NCI-H1694 treated with DMSO at 0.1 percent for 48 hours (cell line): ENCODE measurements at regions not wholly inside any gene's neighbourhood (a gene's known extent, or its start where the extent isn't known, plus 50 kb on each side); places are given as distances from the start of the nearest gene placed in this dataset.

Source experiments
- DNase-seq: peaks from one replicate; lab custom pipeline; 2025; lab: John Stamatoyannopoulos, UW

DNA sequence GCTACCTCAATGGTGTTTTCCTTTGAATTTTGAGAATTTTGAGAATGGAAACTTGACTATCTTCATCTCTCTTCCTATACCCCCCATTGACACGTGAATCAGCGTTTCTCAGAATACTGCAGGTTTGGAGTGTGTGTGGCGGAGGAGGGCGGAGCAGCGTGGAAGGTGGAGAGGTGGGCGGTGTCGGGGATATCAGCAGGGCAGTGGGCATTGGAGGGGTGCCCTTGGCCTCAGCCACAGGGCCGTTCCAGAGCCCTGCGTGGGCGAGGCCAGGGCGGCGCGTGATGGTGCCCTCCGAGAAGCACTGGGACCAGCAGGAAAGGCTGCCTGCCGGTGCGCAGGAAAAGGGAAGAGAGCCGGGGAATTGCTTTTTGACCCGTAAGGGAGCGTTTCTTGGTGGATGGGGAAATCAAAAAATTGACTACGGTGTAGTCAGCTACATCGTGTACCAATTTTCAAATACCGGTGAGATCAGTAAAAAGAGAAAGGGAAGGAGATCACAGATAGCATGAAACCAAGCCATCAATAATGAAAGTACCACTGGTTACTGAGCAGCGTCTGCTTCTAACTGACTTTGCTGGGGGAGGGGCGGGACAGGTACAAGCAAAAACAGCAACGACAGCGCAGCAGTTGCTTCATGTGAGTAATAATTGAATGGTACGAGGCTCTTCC is 82.7 kb upstream of the DUSP22 start:
- DNase-seq, result no peak

DNA sequence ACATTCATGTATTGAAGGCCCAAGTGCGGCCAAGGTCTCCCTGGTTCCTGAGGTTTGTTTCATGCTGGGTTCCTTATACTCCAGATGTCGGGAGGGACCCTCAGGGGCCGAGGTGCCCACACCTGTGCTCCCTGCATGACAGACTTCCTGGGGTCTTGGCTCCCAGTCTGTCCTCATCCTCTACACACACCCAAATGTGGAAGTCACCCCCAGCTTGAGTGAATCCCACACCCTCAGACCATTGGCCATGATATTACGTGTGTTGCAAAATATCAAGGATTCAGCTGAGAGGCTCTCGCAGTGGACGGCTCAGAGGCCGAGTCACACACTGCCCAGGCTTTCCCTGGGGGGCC is 82.2 kb upstream of the DUSP22 start:
- DNase-seq, result no peak

DNA sequence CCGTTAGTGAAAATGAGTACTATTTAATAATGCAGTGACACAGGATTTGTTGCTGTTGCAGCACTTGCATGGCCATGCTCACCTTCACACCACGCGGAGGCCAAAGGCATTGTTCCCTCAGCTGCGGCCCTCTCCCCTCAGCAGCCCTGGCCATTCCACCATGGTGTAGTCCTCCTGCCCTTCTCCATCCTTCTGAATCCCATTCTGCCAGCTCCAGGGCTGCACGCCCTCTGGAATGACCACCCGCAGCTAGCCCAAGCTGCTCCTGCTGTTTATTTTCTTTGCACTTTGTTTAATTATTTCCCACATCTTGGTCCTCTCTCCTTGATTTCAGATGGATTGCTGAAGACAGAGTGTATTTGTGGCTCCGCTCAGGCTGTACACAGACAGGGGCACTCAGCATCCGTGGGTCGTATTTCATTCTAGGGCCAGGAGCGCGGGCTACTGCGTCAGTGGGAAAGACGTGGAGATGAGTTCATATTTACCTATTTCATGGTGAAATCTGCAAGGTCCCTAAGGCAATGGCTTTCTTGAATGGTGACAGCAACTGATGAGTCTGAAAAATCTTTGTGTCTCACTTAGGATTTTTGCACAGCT is 81.4 kb upstream of the DUSP22 start:
- no peak for DNase-seq

DNA sequence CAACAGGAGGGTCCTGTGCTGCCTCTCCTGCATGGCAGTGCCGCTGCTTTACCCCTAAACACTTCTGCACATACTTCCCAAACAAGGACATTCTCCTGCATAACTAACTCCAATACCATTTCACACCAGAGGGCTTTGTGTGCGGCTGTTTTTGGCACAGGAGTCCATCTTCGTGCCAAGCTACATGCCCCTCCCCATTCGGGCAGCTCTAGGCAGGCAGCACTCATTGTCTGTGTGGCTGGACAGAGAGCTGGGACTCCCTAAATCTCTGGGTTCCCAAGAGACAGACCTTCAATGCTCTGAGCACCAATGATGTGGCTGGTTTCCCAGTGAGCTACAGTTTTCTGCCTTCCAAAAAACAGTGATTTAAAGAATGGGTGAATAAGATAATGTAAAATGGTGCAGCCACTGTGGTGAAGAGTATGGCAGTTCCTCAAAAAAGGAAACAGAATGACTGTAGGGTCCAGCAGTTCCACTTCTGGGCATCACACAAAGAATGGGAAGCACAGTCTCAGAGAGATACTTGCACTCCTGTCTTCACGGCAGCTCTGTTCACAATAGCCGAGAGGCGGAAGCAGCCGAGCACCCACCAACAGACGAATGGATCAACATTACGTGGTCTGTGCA is 80.3 kb upstream of the DUSP22 start:
- no peak for DNase-seq

DNA sequence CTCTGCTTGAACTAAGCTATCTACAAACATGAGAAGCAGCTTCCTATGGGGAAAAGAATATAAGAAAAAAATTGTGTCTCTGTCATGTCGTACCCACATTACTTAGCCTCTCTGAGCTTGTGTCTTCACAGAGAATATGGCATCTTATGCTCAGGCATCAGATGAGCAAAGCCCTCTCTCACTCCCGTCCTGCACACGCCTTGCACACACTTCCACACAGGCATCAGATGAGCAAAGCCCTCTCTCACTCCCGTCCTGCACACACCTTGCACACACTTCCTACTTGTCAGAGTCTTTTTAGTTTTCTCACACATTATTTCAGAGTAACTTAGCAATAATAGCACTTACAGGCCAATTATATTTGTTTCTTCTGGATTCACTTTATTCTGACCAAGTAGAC is 79.0 kb upstream of the DUSP22 start:
- no peak for DNase-seq

DNA sequence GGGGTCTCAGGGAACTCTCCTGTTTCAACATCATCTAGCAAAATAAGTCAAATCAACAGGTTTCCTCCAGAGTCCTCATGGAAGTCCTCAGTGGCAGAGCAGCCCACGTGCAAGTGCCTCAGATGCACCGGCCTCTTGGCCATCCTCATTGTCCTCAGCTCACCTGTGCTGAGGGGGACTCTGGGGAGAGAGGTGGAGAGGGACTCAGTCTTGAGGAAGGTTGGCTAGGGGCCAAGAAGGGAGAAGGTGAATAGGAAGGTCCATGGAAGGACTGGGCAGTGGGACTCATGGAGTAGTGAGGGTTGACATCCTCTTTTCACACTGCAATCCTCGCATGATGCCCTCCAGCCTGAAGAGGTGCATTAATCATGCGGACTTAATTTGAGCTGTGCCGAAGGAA is 77.9 kb upstream of the DUSP22 start:
- DNase-seq, result no peak

DNA sequence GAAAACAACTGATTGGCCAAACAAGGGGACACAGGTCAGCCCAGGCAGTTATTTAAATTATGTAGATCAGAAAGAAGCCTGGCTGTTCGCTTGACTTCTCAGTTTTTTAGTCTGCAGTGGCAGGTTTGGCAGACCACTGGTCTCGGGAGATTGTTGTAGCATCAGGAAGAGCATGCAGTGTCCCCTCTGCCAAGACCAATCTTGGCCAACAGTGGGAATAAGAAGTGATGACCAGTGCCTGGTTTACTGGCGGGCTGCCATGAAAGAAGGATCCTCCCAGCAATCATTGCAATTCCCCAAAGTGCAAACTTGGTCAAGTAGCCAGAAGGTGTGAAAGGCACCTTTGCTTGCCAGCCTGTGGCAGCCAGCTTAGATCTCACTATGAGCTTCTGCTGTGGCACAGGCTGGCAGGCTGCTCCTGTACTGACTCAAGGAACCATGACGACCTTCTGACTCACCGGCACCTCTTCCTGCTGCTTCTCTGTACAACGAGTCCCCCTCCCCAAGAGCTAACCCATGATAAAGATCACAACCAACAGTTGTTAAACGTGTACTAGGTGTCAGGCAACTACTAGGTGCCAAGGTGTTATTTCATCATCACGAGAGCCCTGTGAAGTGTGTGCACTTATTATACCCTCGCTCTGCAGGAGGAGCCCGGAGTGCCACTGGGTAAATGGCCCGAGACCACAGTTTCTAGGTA is 76.8 kb upstream of the DUSP22 start:
- no peak for DNase-seq

DNA sequence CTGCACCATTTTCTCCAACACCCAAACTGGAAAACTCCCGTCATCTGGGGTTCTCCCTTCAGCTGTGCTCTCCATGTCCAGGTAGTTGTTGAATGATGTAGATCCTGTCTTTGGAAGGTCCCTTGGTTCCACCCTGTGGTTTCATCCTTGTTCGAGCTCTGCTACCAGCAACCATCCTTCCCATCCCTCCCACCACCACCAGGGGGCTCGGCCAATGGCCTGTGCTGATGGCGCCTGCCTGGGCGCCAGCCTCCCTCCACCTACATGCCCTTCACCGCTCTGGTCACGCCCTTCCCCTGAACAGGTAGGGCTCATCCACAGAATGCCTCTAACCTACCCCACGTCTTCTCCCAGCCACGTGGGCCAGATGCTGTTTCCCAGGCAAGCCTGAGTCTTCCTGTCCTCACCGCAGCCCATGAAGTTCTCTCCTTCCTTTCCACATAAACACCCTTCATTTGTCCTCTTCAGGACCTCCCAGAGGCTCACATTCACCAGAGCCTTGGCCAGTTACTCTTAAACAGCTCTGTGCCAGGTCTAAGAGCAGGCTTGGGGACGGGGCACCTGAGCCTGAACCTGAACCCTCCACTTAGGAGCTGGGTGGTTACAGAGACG is 75.1 kb upstream of the DUSP22 start:
- no peak for DNase-seq

DNA sequence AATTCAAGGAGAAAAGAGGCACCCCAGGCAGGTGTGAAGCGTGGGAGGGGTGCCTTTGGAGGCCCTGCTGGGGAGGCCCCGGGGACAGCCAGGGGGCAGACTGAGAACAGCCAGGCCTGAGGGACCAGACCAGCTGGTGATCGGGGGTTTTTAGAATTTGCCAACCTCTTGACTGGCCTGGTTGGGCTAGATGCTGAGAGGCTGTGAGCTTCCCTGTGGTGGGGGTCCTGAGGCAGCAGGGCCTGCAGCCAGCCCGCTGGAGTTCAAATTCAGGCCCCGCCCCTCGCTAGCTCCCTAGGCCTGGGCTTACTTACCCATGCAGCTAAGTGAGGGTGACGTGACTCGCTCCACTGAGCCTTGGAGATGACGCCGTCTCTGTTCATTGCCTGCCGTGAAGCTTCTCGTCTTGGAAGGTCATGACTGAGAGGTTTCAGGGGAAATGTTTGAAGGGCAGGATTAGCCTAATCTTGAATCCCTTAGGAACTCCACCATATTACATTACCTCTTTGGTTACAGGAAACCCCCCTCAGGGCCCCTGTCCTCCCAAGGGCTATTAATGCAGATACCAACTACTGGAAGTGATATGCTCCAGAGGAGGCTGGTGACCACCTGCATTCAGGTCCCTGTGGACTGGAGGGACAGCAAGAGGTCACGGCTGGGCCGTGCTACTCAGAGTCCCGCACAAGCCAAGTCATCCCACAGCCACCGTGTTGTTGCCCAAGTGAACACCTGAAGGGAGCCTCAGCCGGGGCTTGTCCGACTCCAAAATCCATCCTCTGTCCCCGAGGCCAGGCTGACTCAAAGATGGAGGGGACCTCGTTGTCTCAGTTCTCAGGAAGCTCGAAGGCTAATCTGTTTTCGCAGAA is 73.9 kb upstream of the DUSP22 start:
- no peak for DNase-seq

DNA sequence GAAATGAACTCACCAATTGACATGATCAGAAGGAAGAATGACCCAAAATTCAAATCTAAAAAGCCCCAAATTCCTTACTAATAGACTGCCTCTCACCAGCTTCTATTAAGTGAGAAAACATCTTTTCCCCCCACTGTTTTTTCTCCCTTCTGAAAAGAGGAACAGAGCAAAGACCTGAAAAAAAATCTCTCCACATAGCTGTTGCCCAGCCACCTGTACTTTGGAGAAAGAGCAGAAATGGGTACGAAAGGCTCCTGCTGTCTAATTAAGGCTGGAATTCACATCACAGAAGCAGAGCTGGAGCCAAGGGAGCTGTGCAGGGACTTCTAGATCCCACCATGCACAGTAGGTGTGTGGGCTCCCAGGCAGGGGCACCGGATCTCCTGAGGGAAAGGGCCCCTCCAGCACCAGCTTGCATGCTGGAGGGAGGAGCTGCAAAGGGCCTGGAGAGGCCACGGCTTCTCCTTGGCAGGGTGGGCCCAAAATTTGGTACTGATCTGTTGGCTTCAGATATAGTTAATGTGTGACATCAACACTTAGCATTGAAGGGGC is 73.2 kb upstream of the DUSP22 start:
- no peak for DNase-seq

DNA sequence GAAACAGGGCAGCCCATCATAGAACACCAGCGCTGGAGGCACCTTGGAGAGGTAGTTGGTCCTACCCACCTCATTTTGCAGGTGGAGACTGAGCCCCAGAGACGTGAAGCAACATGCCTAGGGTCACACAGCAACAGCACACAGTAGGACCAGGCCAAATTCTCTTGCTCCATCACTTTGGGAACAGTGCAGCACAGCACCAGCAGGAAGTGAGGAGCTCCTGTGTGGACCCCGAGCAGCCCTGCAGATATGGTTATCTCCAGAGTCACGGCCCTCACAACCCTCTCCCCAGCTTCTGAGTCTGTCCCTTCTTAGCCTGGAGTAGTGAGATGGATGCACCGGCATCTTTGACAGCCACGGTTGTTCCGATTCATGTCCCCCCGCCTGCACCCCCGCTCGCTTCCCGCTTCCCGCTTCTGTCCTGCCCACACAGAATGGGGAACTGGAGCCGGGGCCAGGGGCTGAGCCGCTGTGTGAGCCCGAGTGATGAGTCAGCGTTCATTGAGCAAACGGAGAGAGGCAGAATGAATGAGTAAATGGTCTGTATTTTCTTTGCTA is 72.6 kb upstream of the DUSP22 start:
- DNase-seq, result no peak

DNA sequence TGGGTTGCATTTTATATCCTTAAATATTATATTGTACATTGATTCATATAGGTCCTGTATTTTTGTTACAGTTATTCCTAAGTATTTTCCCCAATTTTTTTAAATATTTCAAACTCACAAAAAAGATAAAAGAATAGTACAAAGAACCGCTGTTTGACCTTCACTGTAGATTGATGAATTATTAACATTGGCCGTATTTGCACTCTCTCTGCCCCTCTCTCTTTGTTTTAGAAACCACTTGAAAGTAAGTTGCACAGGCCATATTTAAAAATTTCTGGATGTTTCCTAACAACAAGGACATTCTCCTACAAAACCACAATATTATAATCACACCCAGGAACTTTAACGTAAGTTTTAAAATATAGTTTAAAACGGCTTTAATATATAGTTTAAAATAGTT is 72.0 kb upstream of the DUSP22 start:
- DNase-seq, result no peak

DNA sequence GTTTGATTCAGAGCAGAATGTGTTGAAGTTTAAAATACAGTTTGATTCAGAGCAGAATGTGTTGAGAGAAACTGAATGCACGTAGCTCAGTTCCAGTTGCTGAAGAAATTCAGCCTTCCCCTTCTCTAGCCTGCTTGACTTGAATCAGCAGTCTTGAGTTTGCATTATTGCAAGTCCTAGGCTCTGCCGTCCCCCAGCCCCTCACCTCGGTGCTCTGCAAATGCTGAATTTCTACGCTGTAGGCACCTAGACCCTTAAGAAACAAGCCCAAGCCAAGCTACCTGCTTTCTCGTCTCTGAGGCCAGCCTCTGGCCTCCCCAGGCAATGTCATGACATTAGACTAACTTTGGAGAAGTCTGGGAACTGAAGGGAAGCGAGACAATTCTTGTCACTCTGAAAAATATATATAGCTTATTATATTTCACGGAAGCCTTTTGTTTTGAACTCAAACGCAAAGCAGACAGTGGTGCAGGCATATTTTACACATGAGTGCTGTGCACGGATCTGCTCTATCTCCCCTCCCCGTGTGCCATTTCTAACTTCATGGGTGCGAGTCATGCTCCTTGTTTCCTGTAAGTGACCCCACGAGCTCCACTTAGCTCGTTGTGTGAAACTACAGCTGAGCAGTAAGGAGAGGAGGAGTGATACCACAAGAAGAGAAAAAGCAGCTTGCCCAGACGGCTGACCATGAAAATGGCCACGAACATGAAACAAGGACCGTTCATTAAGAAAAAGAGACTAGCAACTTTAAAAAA is 71.4 kb upstream of the DUSP22 start:
- no peak for DNase-seq

DNA sequence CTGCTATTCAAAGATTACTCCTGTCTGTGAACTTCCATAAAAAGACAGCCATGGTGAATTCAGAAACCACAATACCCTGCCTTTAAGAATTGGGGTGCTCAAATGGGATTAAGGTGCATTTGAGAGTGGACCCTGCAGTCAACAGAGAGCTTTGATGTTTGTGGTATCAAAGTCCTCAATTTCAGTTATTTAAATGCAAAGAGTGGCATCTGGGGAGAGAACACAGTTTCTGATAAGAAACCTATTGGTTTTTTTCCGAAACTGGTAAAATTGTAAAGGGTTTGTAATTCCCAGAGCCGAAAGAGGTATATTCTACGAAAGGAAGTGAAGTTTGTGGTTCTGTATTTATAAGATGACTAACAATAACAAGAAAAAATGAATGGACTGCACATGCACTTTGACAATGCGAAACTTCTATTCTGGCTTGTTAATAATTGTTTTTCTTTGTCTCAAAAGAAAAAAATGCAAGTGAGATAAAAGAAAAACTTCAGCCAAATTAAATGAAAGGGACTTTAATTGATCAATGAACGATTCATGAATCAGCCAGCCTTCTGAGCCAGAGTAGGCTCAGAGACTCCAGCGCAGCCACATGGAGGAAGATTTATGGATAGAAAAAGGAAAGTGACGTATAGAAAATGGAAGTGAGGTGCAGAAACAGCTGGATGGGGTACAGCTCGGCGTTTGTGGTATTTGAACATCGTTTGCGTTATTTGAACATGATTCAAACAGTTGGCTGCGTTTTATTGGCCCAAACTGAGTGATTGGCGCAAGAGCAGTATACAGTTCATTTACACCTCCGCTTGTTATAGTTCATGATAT is 70.5 kb upstream of the DUSP22 start:
- DNase-seq, result no peak

DNA sequence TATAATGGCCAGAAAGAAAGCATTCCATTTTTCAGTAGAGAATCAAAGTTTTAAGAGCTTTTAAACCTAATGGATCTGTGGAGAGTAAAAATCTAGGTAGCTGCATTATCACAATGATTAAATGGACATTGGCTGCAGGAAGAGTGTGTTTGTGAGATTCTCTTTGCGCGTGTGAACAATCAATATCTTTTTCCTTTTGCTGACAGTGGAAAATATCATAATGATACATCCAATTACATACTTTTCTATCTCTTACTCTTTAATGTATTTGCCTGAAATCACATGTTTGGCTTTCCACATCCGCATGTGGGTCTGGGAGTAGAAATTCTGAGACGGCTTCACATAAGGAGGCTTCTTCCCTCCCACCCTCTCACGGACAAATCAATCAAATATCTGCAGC is 69.8 kb upstream of the DUSP22 start:
- DNase-seq, result no peak

DNA sequence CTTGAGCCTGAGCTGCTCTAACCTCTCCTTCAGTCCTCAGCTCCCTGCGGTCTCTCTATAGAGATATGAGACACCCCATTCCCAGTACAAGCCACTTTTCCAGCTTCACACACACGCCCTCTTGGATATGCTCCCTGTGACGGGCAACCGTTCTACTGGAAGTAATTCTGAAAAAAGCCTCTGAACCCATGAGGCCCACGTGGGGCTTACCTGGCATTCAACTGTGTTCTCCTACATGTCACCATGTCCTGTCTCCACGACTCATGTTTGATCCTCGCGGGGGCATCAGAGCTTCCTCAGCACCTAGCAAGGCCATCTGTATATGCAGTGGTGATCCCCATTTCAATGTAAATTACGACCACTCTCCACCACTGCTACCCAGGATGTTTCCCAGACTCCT is 69.2 kb upstream of the DUSP22 start:
- DNase-seq, result no peak

DNA sequence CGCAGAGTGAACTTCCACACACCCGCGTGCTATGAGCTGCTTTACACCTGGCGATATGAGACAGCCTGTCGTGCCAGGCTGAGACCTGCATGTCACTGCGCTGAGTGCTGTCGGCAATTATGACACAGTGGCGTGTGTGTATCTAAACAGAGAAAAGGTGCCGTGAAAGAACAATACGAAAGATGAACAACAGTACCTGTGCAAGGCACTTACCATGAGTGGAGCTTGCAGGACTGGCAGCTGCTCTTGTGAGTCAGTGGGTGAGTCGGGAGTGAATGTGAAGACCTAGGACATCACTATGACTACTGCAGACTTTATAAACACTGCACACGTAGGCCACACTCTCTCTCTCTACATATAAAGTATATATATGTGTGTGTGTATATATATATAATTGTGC is 68.5 kb upstream of the DUSP22 start:
- DNase-seq, result no peak

DNA sequence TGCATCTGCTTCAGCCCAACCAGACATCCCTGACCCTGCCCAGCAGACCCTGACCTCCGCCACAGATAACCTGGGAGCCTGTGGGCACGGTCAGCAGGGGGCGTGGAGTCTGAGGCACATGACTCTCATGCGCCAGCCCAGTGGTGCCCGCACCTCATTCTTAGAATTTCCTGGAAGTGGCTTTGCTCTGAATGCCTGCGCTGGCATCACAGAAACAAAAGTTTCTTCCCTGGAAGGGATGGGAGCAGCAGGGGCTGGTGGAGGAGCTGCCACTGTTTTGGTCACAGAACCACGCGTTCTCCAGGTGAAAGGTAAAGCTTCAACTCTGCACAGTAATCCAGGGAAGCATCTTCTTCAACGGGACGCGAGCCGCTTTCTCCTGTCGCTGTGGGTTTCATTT is 67.9 kb upstream of the DUSP22 start:
- no peak for DNase-seq

DNA sequence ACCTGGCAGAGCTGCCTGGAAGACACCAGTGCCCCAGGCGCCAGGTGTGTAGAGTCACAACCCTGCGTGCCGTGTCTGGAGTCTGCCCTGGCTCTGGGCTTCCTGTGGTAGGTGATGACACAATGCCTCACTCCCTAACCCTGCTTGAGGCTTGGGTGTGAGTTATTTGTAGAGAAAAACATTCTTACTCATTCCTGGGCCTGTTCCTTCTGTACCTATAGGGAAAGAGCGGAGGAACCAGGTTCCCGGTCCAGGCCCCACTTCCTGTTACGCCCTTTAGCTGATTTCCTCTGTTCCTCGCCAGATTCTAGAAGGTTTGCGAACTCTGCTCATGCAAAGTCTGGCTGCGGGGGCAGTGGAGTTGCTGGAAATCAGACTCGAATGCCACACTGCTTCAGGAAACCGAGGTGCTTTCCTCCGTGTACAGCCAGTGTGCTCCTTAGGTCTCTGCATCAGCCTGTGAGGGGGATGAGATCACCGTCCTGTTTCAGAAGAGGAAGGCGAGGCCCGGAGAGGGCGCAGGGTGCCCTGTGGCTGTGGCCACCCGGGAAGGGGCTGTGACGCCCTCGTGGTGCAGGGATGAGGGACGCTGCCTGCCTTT is 67.1 kb upstream of the DUSP22 start:
- no peak for DNase-seq
